Endothelial cell of umbilical vein (primary cell): ENCODE measurements at regions not wholly inside any gene's neighbourhood (a gene's known extent, or its start where the extent isn't known, plus 50 kb on each side); places are given as distances from the start of the nearest gene placed in this dataset.

Experiments used
- BruUV-seq: library from RNA; stranded (reverse); fragments of 400-500 nt; replicated peaks from 2 replicates; lab custom pipeline; 2021; lab: Mats Ljungman, UMichigan
- CTCF ChIA-PET: fragments of 300-600, 350-600 bp; sonication (Branson Sonifier 250); formaldehyde crosslinking; loops from one replicate; lab custom pipeline; 2021; ENCODE audit warnings: antibody characterized with exemption, inconsistent platforms; lab: Charles Lee
- POLR2A ChIA-PET: fragments of 300-600, 350-600 bp; sonication (Branson Sonifier 250); formaldehyde crosslinking; loops from one replicate; lab custom pipeline; 2021; ENCODE audit warnings: antibody characterized with exemption, inconsistent platforms; lab: Charles Lee
- DNase-seq: peaks from one replicate; pipeline ENCODE4 v3.0.0-alpha.2; 2011; ENCODE audit warnings: low read depth, low spot score
- FAIRE-seq: peaks from 2 replicates; lab custom pipeline; 2011; peaks lifted over from hg19 to GRCh38; lab: Jason Lieb, UNC
- H2AFZ ChIP-seq: 2 replicates; pipeline ENCODE4 v1.6.0; 2012; ENCODE audit warnings: low read depth, low read length, control low read depth, inconsistent platforms
- H3K27ac ChIP-seq: 2 replicates; pipeline ENCODE4 v1.5.1; 2011; ENCODE audit warnings: low read depth, mild to moderate bottlenecking, control low read depth, low read length, moderate library complexity; ENCODE audit not compliant: insufficient read depth
- H3K27me3 ChIP-seq, 2 experiments: 2 replicates each; pipeline versions ENCODE4 v1.6.0 to v1.6.1; 2011; ENCODE audit warnings: low read length in 2 of 2, mixed read lengths in 1 of 2; ENCODE audit not compliant: control insufficient read depth in 2 of 2, insufficient read depth in 2 of 2
- H3K36me3 ChIP-seq, 2 experiments: 2 replicates in 1 of 2; 3 replicates in 1 of 2; pipeline ENCODE4 v1.5.1; 2011; ENCODE audit warnings: low read length in 2 of 2, mild to moderate bottlenecking in 1 of 2, moderate library complexity in 1 of 2; ENCODE audit not compliant: control insufficient read depth in 2 of 2, insufficient read depth in 2 of 2; ENCODE audit errors: extremely low read depth in 1 of 2
- H3K4me1 ChIP-seq: 3 replicates; pipeline ENCODE4 v1.5.1; 2011; ENCODE audit warnings: mild to moderate bottlenecking, low read length; ENCODE audit not compliant: control insufficient read depth, insufficient read depth; ENCODE audit errors: extremely low read depth
- H3K4me2 ChIP-seq: 2 replicates; pipeline ENCODE4 v1.6.1; 2011; ENCODE audit warnings: low read length, control low read depth, mixed read lengths; ENCODE audit not compliant: insufficient read depth
- H3K4me3 ChIP-seq, 3 experiments: fragments of 200-600 bp in 1 of 3; sonication (generic), shearing (Covaris generic) in 1 of 3; replicated peaks in 1 of 3; 2 replicates each; pipeline ENCODE4 v1.5.1; 2011 to 2016; ENCODE audit warnings: control low read depth in 3 of 3, low read length in 3 of 3, mild to moderate bottlenecking in 2 of 3, inconsistent platforms in 1 of 3, low read depth in 1 of 3, moderate library complexity in 1 of 3; ENCODE audit not compliant: insufficient read depth in 1 of 3
- H3K79me2 ChIP-seq: 2 replicates; pipeline ENCODE4 v1.6.0; 2012; ENCODE audit warnings: low read length, inconsistent platforms; ENCODE audit not compliant: control insufficient read depth, insufficient read depth
- H3K9ac ChIP-seq: replicated peaks from 2 replicates; pipeline ENCODE3; 2011; ENCODE audit warnings: low read length, control low read depth; ENCODE audit not compliant: insufficient read depth; ENCODE audit errors: extremely low read depth
- H3K9me1 ChIP-seq: replicated peaks from 3 replicates; pipeline ENCODE4 v1.6.0; 2011; ENCODE audit warnings: mild to moderate bottlenecking, low read length; ENCODE audit not compliant: control insufficient read depth, insufficient read depth; ENCODE audit errors: extremely low read depth
- H3K9me3 ChIP-seq: replicated peaks from 2 replicates; pipeline ENCODE4 v1.5.1; 2012; ENCODE audit warnings: low read length, inconsistent platforms; ENCODE audit not compliant: control insufficient read depth, insufficient read depth
- H4K20me1 ChIP-seq: replicated peaks from 2 replicates; pipeline ENCODE3; 2011; ENCODE audit warnings: mild to moderate bottlenecking, low read length; ENCODE audit not compliant: control insufficient read depth, insufficient read depth; ENCODE audit errors: extremely low read depth
- EZH2 ChIP-seq: IDR thresholded peaks from 2 replicates; pipeline ENCODE4 v1.6.1; 2012; ENCODE audit warnings: borderline replicate concordance, low read depth, mild to moderate bottlenecking, moderate library complexity, low read length, inconsistent platforms; ENCODE audit not compliant: severe bottlenecking
- FOS ChIP-seq: IDR thresholded peaks from 2 replicates; pipeline ENCODE4 v1.6.1; 2011; ENCODE audit warnings: mild to moderate bottlenecking, low read length, moderate library complexity, borderline replicate concordance; ENCODE audit not compliant: insufficient read depth
- GATA2 ChIP-seq: IDR thresholded peaks from 2 replicates; pipeline ENCODE4 v1.7.0; 2011; ENCODE audit warnings: low read depth, mild to moderate bottlenecking, moderate library complexity, mixed read lengths, low read length; ENCODE audit not compliant: insufficient read length, insufficient read depth
- JUN ChIP-seq: IDR thresholded peaks from 2 replicates; pipeline ENCODE4 v1.6.1; 2011; ENCODE audit warnings: borderline replicate concordance, low read depth; ENCODE audit not compliant: insufficient read length, insufficient read depth
- MYC ChIP-seq: IDR thresholded peaks from one replicate; pipeline ENCODE4 v1.6.1; 2011; ENCODE audit warnings: mild to moderate bottlenecking, low read depth, low read length
- POLR2A ChIP-seq: IDR thresholded peaks from 2 replicates; pipeline ENCODE4 v1.6.1; 2012; ENCODE audit warnings: low read depth, mild to moderate bottlenecking, control low read depth, low read length
- POLR2AphosphoS5 ChIP-seq: IDR thresholded peaks from 2 replicates; pipeline ENCODE4 v1.6.1; 2012; ENCODE audit warnings: low read depth, mild to moderate bottlenecking, control low read depth, low read length, moderate library complexity; ENCODE audit not compliant: insufficient read depth
- dilution Hi-C: fragments of 300-500 bp; cut with MboI; formaldehyde crosslinking; loops from one replicate; pipeline ENCODE4 v1.15.0; 2019; ENCODE audit warnings: low sequenced_read_pairs; ENCODE audit not compliant: extremely low pct_ligation_motif_present
- intact Hi-C: fragments of 100-400 bp; cut with micrococcal nuclease; formaldehyde crosslinking; loops from one replicate; pipeline ENCODE4 v1.10.0; 2022
- TF ChIP-seq, protein P1 (sequence below), 2 donors: IDR thresholded peaks; 1 replicate in 1 of 2; 2 replicates in 1 of 2; pipeline ENCODE4 v1.5.1; 2011; ENCODE audit warnings: low read length in 2 of 2, mild to moderate bottlenecking in 2 of 2, moderate library complexity in 2 of 2, control low read depth in 1 of 2, inconsistent platforms in 1 of 2, low read depth in 1 of 2; ENCODE audit not compliant: insufficient read depth in 1 of 2; ENCODE audit errors: extremely low read depth in 1 of 2
- TF ChIP-seq, protein P2 (sequence below): IDR thresholded peaks from 2 replicates; pipeline ENCODE4 v1.6.1; 2011; ENCODE audit not compliant: insufficient read depth, insufficient read length

DNA sequence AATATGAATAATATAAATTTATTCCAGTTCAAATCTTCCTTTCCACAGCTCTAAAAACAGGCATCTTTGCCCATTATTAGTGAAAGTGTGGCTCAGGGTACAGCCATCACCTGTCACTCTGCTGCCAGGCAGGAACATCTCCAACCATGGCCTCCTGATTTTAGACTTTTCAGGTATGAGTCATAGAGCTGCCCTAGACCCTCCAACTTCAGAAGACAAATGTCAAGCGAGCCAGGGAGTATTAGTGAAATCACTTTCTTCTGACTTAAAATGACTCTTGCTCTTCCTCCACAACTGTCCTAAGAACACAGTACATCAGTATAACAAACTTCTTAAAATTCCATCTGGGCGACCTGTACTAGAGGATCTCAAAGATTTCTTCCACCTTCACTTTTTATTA lies 78.1 kb upstream of the AKAP13 start:
- Histone ChIP-seq H3K9me3 (no peaks in the 10 kb centered on the region), H3K27ac (no peak overlapping the region), H4K20me1 (no peaks in the 10 kb centered on the region), H3K9me1 (no peaks in the 10 kb centered on the region), H3K4me3 (no peak overlapping the region), H3K4me1 (no peaks in the 10 kb centered on the region), H3K9ac (no peak overlapping the region), H3K27me3 (no peaks in the 10 kb centered on the region), H3K36me3 (no peaks in the 10 kb centered on the region), H2AFZ (no peak overlapping the region), H3K79me2 (no peaks in the 10 kb centered on the region), H3K4me2 (no peak overlapping the region)
- intact Hi-C loops (no loop called here), dilution Hi-C loops (no loop called here)
- ChIA-PET CTCF (interaction anchor here (1.2 to 3.3 kb wide), 5 partner anchors 10 to 203 kb away, joined by 3 to 11 read pairs (median 6); no protein-coding TSS in a partner anchor), POLR2A (no interaction called here)
- TF ChIP-seq, protein P1, sequence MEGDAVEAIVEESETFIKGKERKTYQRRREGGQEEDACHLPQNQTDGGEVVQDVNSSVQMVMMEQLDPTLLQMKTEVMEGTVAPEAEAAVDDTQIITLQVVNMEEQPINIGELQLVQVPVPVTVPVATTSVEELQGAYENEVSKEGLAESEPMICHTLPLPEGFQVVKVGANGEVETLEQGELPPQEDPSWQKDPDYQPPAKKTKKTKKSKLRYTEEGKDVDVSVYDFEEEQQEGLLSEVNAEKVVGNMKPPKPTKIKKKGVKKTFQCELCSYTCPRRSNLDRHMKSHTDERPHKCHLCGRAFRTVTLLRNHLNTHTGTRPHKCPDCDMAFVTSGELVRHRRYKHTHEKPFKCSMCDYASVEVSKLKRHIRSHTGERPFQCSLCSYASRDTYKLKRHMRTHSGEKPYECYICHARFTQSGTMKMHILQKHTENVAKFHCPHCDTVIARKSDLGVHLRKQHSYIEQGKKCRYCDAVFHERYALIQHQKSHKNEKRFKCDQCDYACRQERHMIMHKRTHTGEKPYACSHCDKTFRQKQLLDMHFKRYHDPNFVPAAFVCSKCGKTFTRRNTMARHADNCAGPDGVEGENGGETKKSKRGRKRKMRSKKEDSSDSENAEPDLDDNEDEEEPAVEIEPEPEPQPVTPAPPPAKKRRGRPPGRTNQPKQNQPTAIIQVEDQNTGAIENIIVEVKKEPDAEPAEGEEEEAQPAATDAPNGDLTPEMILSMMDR (IDR thresholded peaks at IDR 0.05; ENCODE audit: extremely low read depth in 1 of 2, insufficient read depth in 1 of 2, low read depth in 1 of 2, low read length in 2 of 2), result no peak
- no peak for TF ChIP-seq POLR2A
- no peak for TF ChIP-seq MYC
- no peak for TF ChIP-seq POLR2AphosphoS5
- TF ChIP-seq, protein P2, sequence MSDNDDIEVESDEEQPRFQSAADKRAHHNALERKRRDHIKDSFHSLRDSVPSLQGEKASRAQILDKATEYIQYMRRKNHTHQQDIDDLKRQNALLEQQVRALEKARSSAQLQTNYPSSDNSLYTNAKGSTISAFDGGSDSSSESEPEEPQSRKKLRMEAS, result no peak
- no peak for TF ChIP-seq GATA2
- TF ChIP-seq EZH2, result no peak
- TF ChIP-seq FOS, result no peak
- no peak for TF ChIP-seq JUN
- BruUV-seq, result no TSS peak
- FAIRE-seq (no peak), DNase-seq (no peak)
